ENCODE measurements at regions not wholly inside any gene's neighbourhood (a gene's known extent, or its start where the extent isn't known, plus 50 kb on each side); places are given as distances from the start of the nearest gene placed in this dataset.
"Not testable (repeated sequence)": the region's sequence is repeated elsewhere in the genome, so short reads cannot be mapped to it uniquely, and the experiment has no call there.

- H3K79me2 ChIP-seq (ENCODE audit: control insufficient read depth, insufficient read depth, low read length, unreplicated experiment); H3K36me3 ChIP-seq (ENCODE audit: insufficient read depth, low read length); H3K27ac ChIP-seq (ENCODE audit: low read depth, low read length); H3K27me3 ChIP-seq (ENCODE audit: insufficient read depth, low read length); H3K4me1 ChIP-seq (ENCODE audit: control insufficient read depth, insufficient read depth, low read length, unreplicated experiment); H3K4me3 ChIP-seq (ENCODE audit: low read depth, low read length); H2AFZ ChIP-seq (ENCODE audit: low read length, unreplicated experiment): not testable (repeated sequence)
Measured at GRCh38 chr4:123537906-123538402, 141.4 kb downstream of the SPRY1 start.

- Histone ChIP-seq H3K4me1 (ENCODE audit: control insufficient read depth, insufficient read depth, low read length, unreplicated experiment) (no peaks in the 10 kb centered on the region), H2AFZ (ENCODE audit: low read length, unreplicated experiment) (no peak overlapping the region), H3K36me3 (ENCODE audit: insufficient read depth, low read length) (no peaks in the 10 kb centered on the region), H3K79me2 (ENCODE audit: control insufficient read depth, insufficient read depth, low read length, unreplicated experiment) (no peaks in the 10 kb centered on the region), H3K4me3 (ENCODE audit: low read depth, low read length) (no peak overlapping the region), H3K27ac (ENCODE audit: low read depth, low read length) (no peak overlapping the region), H3K27me3 (ENCODE audit: insufficient read depth, low read length) (no peaks in the 10 kb centered on the region)
Measured at GRCh38 chr4:123545667-123546572, 149.3 kb downstream of the SPRY1 start.

- Histone ChIP-seq H3K4me3 (ENCODE audit: low read depth, low read length) (no peak overlapping the region), H3K27me3 (ENCODE audit: insufficient read depth, low read length) (no peaks in the 10 kb centered on the region), H3K4me1 (ENCODE audit: control insufficient read depth, insufficient read depth, low read length, unreplicated experiment) (no peaks in the 10 kb centered on the region), H3K36me3 (ENCODE audit: insufficient read depth, low read length) (no peaks in the 10 kb centered on the region), H2AFZ (ENCODE audit: low read length, unreplicated experiment) (no peak overlapping the region), H3K27ac (ENCODE audit: low read depth, low read length) (no peak overlapping the region), H3K79me2 (ENCODE audit: control insufficient read depth, insufficient read depth, low read length, unreplicated experiment) (no peaks in the 10 kb centered on the region)
Measured at GRCh38 chr4:123546573-123547060, 150.0 kb downstream of the SPRY1 start.

GRCh38 chr4:123547216-123548165, 150.9 kb downstream of the SPRY1 start:
- no peaks in the 10 kb centered on the region for H3K4me1 ChIP-seq (ENCODE audit: control insufficient read depth, insufficient read depth, low read length, unreplicated experiment)
- H3K27me3 ChIP-seq (ENCODE audit: insufficient read depth, low read length): no peaks in the 10 kb centered on the region
- H2AFZ ChIP-seq (ENCODE audit: low read length, unreplicated experiment): no peak overlapping the region
- H3K79me2 ChIP-seq (ENCODE audit: control insufficient read depth, insufficient read depth, low read length, unreplicated experiment): no peaks in the 10 kb centered on the region
- H3K36me3 ChIP-seq (ENCODE audit: insufficient read depth, low read length): no peaks in the 10 kb centered on the region
- H3K27ac ChIP-seq (ENCODE audit: low read depth, low read length): no peak overlapping the region
- H3K4me3 ChIP-seq (ENCODE audit: low read depth, low read length): no peak overlapping the region

- H3K27ac ChIP-seq (ENCODE audit: low read depth, low read length): no peak overlapping the region
- no peaks in the 10 kb centered on the region for H3K79me2 ChIP-seq (ENCODE audit: control insufficient read depth, insufficient read depth, low read length, unreplicated experiment)
- no peak overlapping the region for H2AFZ ChIP-seq (ENCODE audit: low read length, unreplicated experiment)
- H3K27me3 ChIP-seq (ENCODE audit: insufficient read depth, low read length): no peaks in the 10 kb centered on the region
- H3K36me3 ChIP-seq (ENCODE audit: insufficient read depth, low read length): no peaks in the 10 kb centered on the region
- no peak overlapping the region for H3K4me3 ChIP-seq (ENCODE audit: low read depth, low read length)
- H3K4me1 ChIP-seq (ENCODE audit: control insufficient read depth, insufficient read depth, low read length, unreplicated experiment): peaks cover 27% of the 10 kb centered on the region
Measured at GRCh38 chr4:123553279-123553678, 156.7 kb downstream of the SPRY1 start.

- Histone ChIP-seq H3K79me2 (ENCODE audit: control insufficient read depth, insufficient read depth, low read length, unreplicated experiment) (no peaks in the 10 kb centered on the region), H3K27me3 (ENCODE audit: insufficient read depth, low read length) (no peaks in the 10 kb centered on the region), H2AFZ (ENCODE audit: low read length, unreplicated experiment) (no peak overlapping the region), H3K27ac (ENCODE audit: low read depth, low read length) (no peak overlapping the region), H3K36me3 (ENCODE audit: insufficient read depth, low read length) (no peaks in the 10 kb centered on the region), H3K4me1 (ENCODE audit: control insufficient read depth, insufficient read depth, low read length, unreplicated experiment) (peaks cover 27% of the 10 kb centered on the region), H3K4me3 (ENCODE audit: low read depth, low read length) (no peak overlapping the region)
Measured at GRCh38 chr4:123553733-123554637, 157.4 kb downstream of the SPRY1 start.

GRCh38 chr4:123554801-123555232, 158.2 kb downstream of the SPRY1 start:
- Histone ChIP-seq H3K4me3 (ENCODE audit: low read depth, low read length) (peak overlapping the region; percentile 46), H3K36me3 (ENCODE audit: insufficient read depth, low read length) (no peaks in the 10 kb centered on the region), H3K79me2 (ENCODE audit: control insufficient read depth, insufficient read depth, low read length, unreplicated experiment) (no peaks in the 10 kb centered on the region), H3K27me3 (ENCODE audit: insufficient read depth, low read length) (no peaks in the 10 kb centered on the region), H3K4me1 (ENCODE audit: control insufficient read depth, insufficient read depth, low read length, unreplicated experiment) (peaks cover 30% of the 10 kb centered on the region), H2AFZ (ENCODE audit: low read length, unreplicated experiment) (peak overlapping the region; percentile 87), H3K27ac (ENCODE audit: low read depth, low read length) (peak overlapping the region; percentile 70)

GRCh38 chr4:123555233-123555806, 158.7 kb downstream of the SPRY1 start:
- peak overlapping the region; percentile 87 for H2AFZ ChIP-seq (ENCODE audit: low read length, unreplicated experiment)

GRCh38 chr4:123555807-123556273, 159.2 kb downstream of the SPRY1 start:
- peak overlapping the region; percentile 70 for H3K27ac ChIP-seq (ENCODE audit: low read depth, low read length)
- no peaks in the 10 kb centered on the region for H3K36me3 ChIP-seq (ENCODE audit: insufficient read depth, low read length)
- H3K79me2 ChIP-seq (ENCODE audit: control insufficient read depth, insufficient read depth, low read length, unreplicated experiment): no peaks in the 10 kb centered on the region
- peak overlapping the region; percentile 46 for H3K4me3 ChIP-seq (ENCODE audit: low read depth, low read length)
- H3K27me3 ChIP-seq (ENCODE audit: insufficient read depth, low read length): no peaks in the 10 kb centered on the region
- peak overlapping the region; percentile 87 for H2AFZ ChIP-seq (ENCODE audit: low read length, unreplicated experiment)
- peaks cover 35% of the 10 kb centered on the region for H3K4me1 ChIP-seq (ENCODE audit: control insufficient read depth, insufficient read depth, low read length, unreplicated experiment)

More at GRCh38 chr4:123555233-123555806, 158.7 kb downstream of the SPRY1 start:
- Histone ChIP-seq H3K27me3 (ENCODE audit: insufficient read depth, low read length) (no peaks in the 10 kb centered on the region), H3K4me3 (ENCODE audit: low read depth, low read length) (peak overlapping the region; percentile 46), H3K79me2 (ENCODE audit: control insufficient read depth, insufficient read depth, low read length, unreplicated experiment) (no peaks in the 10 kb centered on the region), H3K4me1 (ENCODE audit: control insufficient read depth, insufficient read depth, low read length, unreplicated experiment) (peaks cover 35% of the 10 kb centered on the region), H3K27ac (ENCODE audit: low read depth, low read length) (peak overlapping the region; percentile 70), H3K36me3 (ENCODE audit: insufficient read depth, low read length) (no peaks in the 10 kb centered on the region)
